ENCODE measurements at regions not wholly inside any gene's neighbourhood (a gene's known extent, or its start where the extent isn't known, plus 50 kb on each side); places are given as distances from the start of the nearest gene placed in this dataset.

- peaks cover 17% of the 10 kb centered on the region for H3K9me3 Mint-ChIP-seq
These were observed 584.0 kb upstream of the TENM3 start for GRCh38 chr4:181659202-181659601.

GRCh38 chr4:181659876-181660275 lies 583.3 kb upstream of the TENM3 start:
- Mint-ChIP-seq H3K27ac (ENCODE audit: low read depth) (no peak overlapping the region), H3K4me3 (no peak overlapping the region), H3K4me1 (no peaks in the 10 kb centered on the region), H3K9me3 (peaks cover 14% of the 10 kb centered on the region), H3K36me3 (ENCODE audit: insufficient read depth) (no peaks in the 10 kb centered on the region), H3K27me3 (no peaks in the 10 kb centered on the region)
- ATAC-seq (replicated peaks; ENCODE audit: extremely low read depth, poor library complexity, severe bottlenecking) (no peak), DNase-seq (ENCODE audit: low spot score in 2 of 2) (no peak)

More at GRCh38 chr4:181659202-181659601, 584.0 kb upstream of the TENM3 start:
- ATAC-seq (replicated peaks; ENCODE audit: extremely low read depth, poor library complexity, severe bottlenecking) (no peak), DNase-seq (ENCODE audit: low spot score in 2 of 2) (no peak)
- Mint-ChIP-seq H3K36me3 (ENCODE audit: insufficient read depth) (no peaks in the 10 kb centered on the region), H3K27me3 (no peaks in the 10 kb centered on the region), H3K27ac (ENCODE audit: low read depth) (no peak overlapping the region), H3K4me1 (no peaks in the 10 kb centered on the region), H3K4me3 (no peak overlapping the region)

- Mint-ChIP-seq H3K9me3 (peaks cover 7% of the 10 kb centered on the region), H3K4me3 (no peak overlapping the region), H3K27ac (ENCODE audit: low read depth) (no peak overlapping the region), H3K4me1 (no peaks in the 10 kb centered on the region), H3K36me3 (ENCODE audit: insufficient read depth) (no peaks in the 10 kb centered on the region), H3K27me3 (no peaks in the 10 kb centered on the region)
- ATAC-seq (replicated peaks; ENCODE audit: extremely low read depth, poor library complexity, severe bottlenecking): no peak
- no peak for DNase-seq (ENCODE audit: low spot score in 2 of 2)
These were observed 582.1 kb upstream of the TENM3 start for GRCh38 chr4:181661090-181661489.

GRCh38 chr4:181661923-181662322 lies 581.3 kb upstream of the TENM3 start:
- ATAC-seq (replicated peaks; ENCODE audit: extremely low read depth, poor library complexity, severe bottlenecking) (no peak), DNase-seq (ENCODE audit: low spot score in 2 of 2) (no peak)
- H3K27ac Mint-ChIP-seq (ENCODE audit: low read depth): no peak overlapping the region
- H3K36me3 Mint-ChIP-seq (ENCODE audit: insufficient read depth): no peaks in the 10 kb centered on the region
- H3K27me3 Mint-ChIP-seq: no peaks in the 10 kb centered on the region
- H3K9me3 Mint-ChIP-seq: peaks cover 1% of the 10 kb centered on the region
- no peak overlapping the region for H3K4me3 Mint-ChIP-seq
- H3K4me1 Mint-ChIP-seq: no peaks in the 10 kb centered on the region

GRCh38 chr4:181662383-181662782 lies 580.8 kb upstream of the TENM3 start:
- Mint-ChIP-seq H3K27me3 (no peaks in the 10 kb centered on the region), H3K27ac (ENCODE audit: low read depth) (no peak overlapping the region)
- no peak for DNase-seq (ENCODE audit: low spot score in 2 of 2)

GRCh38 chr4:181670506-181670905 lies 572.7 kb upstream of the TENM3 start:
- Mint-ChIP-seq H3K27me3 (no peaks in the 10 kb centered on the region), H3K4me3 (no peak overlapping the region), H3K27ac (ENCODE audit: low read depth) (no peak overlapping the region), H3K4me1 (no peaks in the 10 kb centered on the region), H3K9me3 (peaks cover 11% of the 10 kb centered on the region), H3K36me3 (ENCODE audit: insufficient read depth) (peaks cover 2% of the 10 kb centered on the region)
- DNase-seq (ENCODE audit: low spot score in 2 of 2) (no peak), ATAC-seq (replicated peaks; ENCODE audit: extremely low read depth, poor library complexity, severe bottlenecking) (no peak)

More at GRCh38 chr4:181662383-181662782, 580.8 kb upstream of the TENM3 start:
- no peak for ATAC-seq (replicated peaks; ENCODE audit: extremely low read depth, poor library complexity, severe bottlenecking)
- Mint-ChIP-seq H3K4me1 (no peaks in the 10 kb centered on the region), H3K9me3 (peaks cover 6% of the 10 kb centered on the region), H3K36me3 (ENCODE audit: insufficient read depth) (no peaks in the 10 kb centered on the region), H3K4me3 (no peak overlapping the region)

- Mint-ChIP-seq H3K27ac (ENCODE audit: low read depth) (no peak overlapping the region), H3K4me3 (no peak overlapping the region), H3K27me3 (no peaks in the 10 kb centered on the region), H3K36me3 (ENCODE audit: insufficient read depth) (peaks cover 2% of the 10 kb centered on the region), H3K4me1 (no peaks in the 10 kb centered on the region), H3K9me3 (peaks cover 12% of the 10 kb centered on the region)
- ATAC-seq (replicated peaks; ENCODE audit: extremely low read depth, poor library complexity, severe bottlenecking) (no peak), DNase-seq (ENCODE audit: low spot score in 2 of 2) (no peak)
These were observed 571.5 kb upstream of the TENM3 start for GRCh38 chr4:181671672-181672071.

GRCh38 chr4:181672751-181673150 lies 570.5 kb upstream of the TENM3 start:
- Mint-ChIP-seq H3K4me3 (no peak overlapping the region), H3K36me3 (ENCODE audit: insufficient read depth) (peaks cover 2% of the 10 kb centered on the region), H3K9me3 (peaks cover 17% of the 10 kb centered on the region), H3K27ac (ENCODE audit: low read depth) (no peak overlapping the region), H3K4me1 (no peaks in the 10 kb centered on the region), H3K27me3 (no peaks in the 10 kb centered on the region)
- ATAC-seq (replicated peaks; ENCODE audit: extremely low read depth, poor library complexity, severe bottlenecking): no peak
- no peak for DNase-seq (ENCODE audit: low spot score in 2 of 2)

- no peak for ATAC-seq (replicated peaks; ENCODE audit: extremely low read depth, poor library complexity, severe bottlenecking)
- H3K27ac Mint-ChIP-seq (ENCODE audit: low read depth): no peak overlapping the region
- peaks cover 14% of the 10 kb centered on the region for H3K9me3 Mint-ChIP-seq
- no peaks in the 10 kb centered on the region for H3K4me1 Mint-ChIP-seq
- H3K36me3 Mint-ChIP-seq (ENCODE audit: insufficient read depth): peaks cover 2% of the 10 kb centered on the region
- no peaks in the 10 kb centered on the region for H3K27me3 Mint-ChIP-seq
- H3K4me3 Mint-ChIP-seq: no peak overlapping the region
- no peak for DNase-seq (ENCODE audit: low spot score in 2 of 2)
These were observed 568.8 kb upstream of the TENM3 start for GRCh38 chr4:181674315-181674875.

- H3K27ac Mint-ChIP-seq (ENCODE audit: low read depth): no peak overlapping the region
- H3K4me1 Mint-ChIP-seq: no peaks in the 10 kb centered on the region
- peaks cover 20% of the 10 kb centered on the region for H3K9me3 Mint-ChIP-seq
- H3K4me3 Mint-ChIP-seq: no peak overlapping the region
- peaks cover 2% of the 10 kb centered on the region for H3K36me3 Mint-ChIP-seq (ENCODE audit: insufficient read depth)
- H3K27me3 Mint-ChIP-seq: no peaks in the 10 kb centered on the region
- DNase-seq (ENCODE audit: low spot score in 2 of 2) (no peak), ATAC-seq (replicated peaks; ENCODE audit: extremely low read depth, poor library complexity, severe bottlenecking) (no peak)
These were observed 566.7 kb upstream of the TENM3 start for GRCh38 chr4:181676546-181676945.

- DNase-seq (ENCODE audit: low spot score in 2 of 2): no peak
- Mint-ChIP-seq H3K36me3 (ENCODE audit: insufficient read depth) (peaks cover 2% of the 10 kb centered on the region), H3K27me3 (no peaks in the 10 kb centered on the region), H3K4me3 (no peak overlapping the region), H3K9me3 (peaks cover 20% of the 10 kb centered on the region), H3K4me1 (no peaks in the 10 kb centered on the region), H3K27ac (ENCODE audit: low read depth) (no peak overlapping the region)
- ATAC-seq (replicated peaks; ENCODE audit: extremely low read depth, poor library complexity, severe bottlenecking): no peak
These were observed 566.0 kb upstream of the TENM3 start for GRCh38 chr4:181677201-181677600.

GRCh38 chr4:181677621-181678020 lies 565.6 kb upstream of the TENM3 start:
- H3K36me3 Mint-ChIP-seq (ENCODE audit: insufficient read depth): peaks cover 2% of the 10 kb centered on the region
- H3K27me3 Mint-ChIP-seq: no peaks in the 10 kb centered on the region
- H3K4me1 Mint-ChIP-seq: no peaks in the 10 kb centered on the region
- no peak overlapping the region for H3K4me3 Mint-ChIP-seq
- no peak for ATAC-seq (replicated peaks; ENCODE audit: extremely low read depth, poor library complexity, severe bottlenecking)
- no peak for DNase-seq (ENCODE audit: low spot score in 2 of 2)
- no peak overlapping the region for H3K27ac Mint-ChIP-seq (ENCODE audit: low read depth)
- H3K9me3 Mint-ChIP-seq: peaks cover 20% of the 10 kb centered on the region

GRCh38 chr4:181679754-181680153 lies 563.4 kb upstream of the TENM3 start:
- H3K4me3 Mint-ChIP-seq: no peak overlapping the region
- no peak overlapping the region for H3K27ac Mint-ChIP-seq (ENCODE audit: low read depth)
- no peaks in the 10 kb centered on the region for H3K36me3 Mint-ChIP-seq (ENCODE audit: insufficient read depth)
- ATAC-seq (replicated peaks; ENCODE audit: extremely low read depth, poor library complexity, severe bottlenecking): no peak
- DNase-seq (ENCODE audit: low spot score in 2 of 2): no peak
- no peaks in the 10 kb centered on the region for H3K27me3 Mint-ChIP-seq
- H3K4me1 Mint-ChIP-seq: no peaks in the 10 kb centered on the region
- peaks cover 20% of the 10 kb centered on the region for H3K9me3 Mint-ChIP-seq

Data from central memory CD8-positive, alpha-beta T cell (primary cell).